ENCODE measurements at regions not wholly inside any gene's neighbourhood (a gene's known extent, or its start where the extent isn't known, plus 50 kb on each side); places are given as distances from the start of the nearest gene placed in this dataset.
"Not testable (repeated sequence)": the region's sequence is repeated elsewhere in the genome, so short reads cannot be mapped to it uniquely, and the experiment has no call there.

DNA sequence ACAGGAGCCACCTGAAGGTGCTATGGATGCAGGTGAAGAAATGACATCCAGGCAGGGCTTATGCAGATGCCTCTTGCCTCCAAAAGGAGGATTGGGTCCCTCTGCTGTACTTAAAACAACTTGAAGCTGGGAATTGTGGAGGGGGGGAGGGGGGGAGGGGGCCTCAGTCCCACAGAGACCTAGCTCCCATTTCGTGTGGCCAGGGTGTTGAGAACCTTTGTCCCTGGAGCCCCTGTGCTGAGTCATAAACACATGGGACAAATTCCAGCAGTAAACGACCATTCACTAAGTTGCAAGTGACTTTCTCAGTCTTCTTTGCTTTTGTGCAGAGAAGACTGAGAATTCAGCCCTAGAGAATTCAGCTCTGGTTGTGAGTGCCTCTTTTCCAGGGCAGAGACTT, 96.5 kb upstream of the PODXL start:
- H3K9me3 Mint-ChIP-seq, result no peaks in the 10 kb centered on the region
- no peak overlapping the region for H3K4me3 Mint-ChIP-seq
- H3K4me1 Mint-ChIP-seq (ENCODE audit: low read depth in 2 of 2), result no peaks in the 10 kb centered on the region
- no peak overlapping the region for H3K27ac Mint-ChIP-seq
- H3K27me3 Mint-ChIP-seq, result peaks cover 11 to 13% of the 10 kb centered on the region in 2 donors
- no peaks in the 10 kb centered on the region for H3K36me3 Mint-ChIP-seq (ENCODE audit: insufficient read depth)
- ATAC-seq (replicated peaks), result no peak
- DNase-seq, result no peak

DNA sequence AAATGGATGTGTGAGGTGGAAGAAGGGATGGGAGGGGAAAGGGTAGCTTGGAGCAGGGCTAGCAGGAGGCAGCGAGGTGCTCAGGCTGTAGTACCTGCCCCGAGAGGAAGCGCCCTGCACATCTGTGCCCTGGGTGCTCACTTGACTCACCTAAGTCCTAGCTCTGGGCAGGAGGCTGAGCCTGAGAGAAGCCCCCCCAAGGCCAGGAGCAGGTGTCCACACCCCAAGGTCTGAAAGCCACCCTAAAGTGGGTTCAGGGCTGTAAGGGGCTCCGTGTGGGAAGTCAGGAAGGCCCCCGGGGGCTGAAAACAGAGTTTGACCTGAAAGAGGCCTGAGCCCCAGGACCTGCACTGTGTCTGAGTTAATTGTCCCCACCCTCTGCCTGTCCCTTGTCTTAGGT, 95.8 kb upstream of the PODXL start:
- DNase-seq (no peak), ATAC-seq (replicated peaks) (no peak)
- Mint-ChIP-seq H3K9me3 (no peaks in the 10 kb centered on the region), H3K4me1 (ENCODE audit: low read depth in 2 of 2) (no peaks in the 10 kb centered on the region), H3K36me3 (ENCODE audit: insufficient read depth) (no peaks in the 10 kb centered on the region), H3K27ac (no peak overlapping the region), H3K4me3 (no peak overlapping the region), H3K27me3 (peaks cover 8 to 11% of the 10 kb centered on the region in 2 donors)

DNA sequence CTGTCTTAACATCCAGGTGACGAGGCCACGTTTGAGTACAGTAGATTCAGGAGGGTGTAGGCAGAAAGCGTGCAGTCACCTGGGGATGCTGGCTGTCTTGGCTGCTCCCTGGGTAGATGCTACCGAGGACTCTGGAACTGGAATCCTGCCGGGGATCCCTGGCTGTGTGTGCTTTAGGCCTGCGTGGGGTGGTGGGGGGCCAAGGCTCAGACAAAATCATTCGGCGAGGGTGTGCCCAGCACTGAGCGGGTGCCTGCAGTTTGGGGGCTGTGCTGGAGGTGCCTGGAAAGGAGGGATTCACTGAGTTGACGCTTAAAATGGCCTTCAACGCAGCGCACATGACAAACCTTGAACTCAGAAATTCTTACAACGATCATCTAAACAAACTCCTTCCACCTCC, 93.5 kb upstream of the PODXL start:
- Mint-ChIP-seq H3K27ac (no peak overlapping the region), H3K9me3 (no peaks in the 10 kb centered on the region), H3K4me3 (no peak overlapping the region), H3K27me3 (peaks cover 11 to 12% of the 10 kb centered on the region in 2 donors), H3K4me1 (ENCODE audit: low read depth in 2 of 2) (no peaks in the 10 kb centered on the region), H3K36me3 (ENCODE audit: insufficient read depth) (no peaks in the 10 kb centered on the region)
- no peak for DNase-seq
- ATAC-seq (replicated peaks), result no peak

DNA sequence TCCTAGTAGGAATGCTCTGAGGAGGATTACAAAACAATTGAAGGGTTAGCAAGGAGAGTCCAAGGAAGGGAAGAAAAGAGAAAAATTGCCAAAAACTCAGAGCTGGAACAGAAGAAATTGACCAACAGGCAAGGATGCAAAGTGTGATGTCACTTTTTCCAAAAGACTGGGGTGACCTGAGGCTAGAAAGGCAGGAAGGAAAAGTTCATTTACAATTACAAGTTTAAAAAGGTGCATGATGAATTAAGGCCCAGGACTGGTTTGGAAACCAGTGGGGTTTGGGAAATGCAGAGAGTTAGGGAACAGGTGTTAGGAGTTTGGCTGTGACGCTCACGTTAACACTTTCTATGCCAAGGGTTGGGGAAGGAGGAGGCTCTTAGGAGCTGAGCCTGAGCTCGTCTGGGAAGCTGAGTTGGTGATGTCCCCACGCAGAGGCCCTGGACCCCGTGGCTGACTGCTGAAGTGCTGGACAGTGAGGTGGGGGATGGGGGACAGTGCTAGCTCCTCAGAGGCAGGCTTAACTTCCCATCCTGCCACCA, 92.6 kb upstream of the PODXL start:
- H3K36me3 Mint-ChIP-seq (ENCODE audit: insufficient read depth), result no peaks in the 10 kb centered on the region
- H3K27me3 Mint-ChIP-seq, result peaks cover 11 to 19% of the 10 kb centered on the region in 2 donors
- DNase-seq (no peak), ATAC-seq (replicated peaks) (no peak)
- H3K4me1 Mint-ChIP-seq (ENCODE audit: low read depth in 2 of 2), result no peaks in the 10 kb centered on the region
- no peak overlapping the region for H3K4me3 Mint-ChIP-seq
- H3K27ac Mint-ChIP-seq, result no peak overlapping the region
- no peaks in the 10 kb centered on the region for H3K9me3 Mint-ChIP-seq

DNA sequence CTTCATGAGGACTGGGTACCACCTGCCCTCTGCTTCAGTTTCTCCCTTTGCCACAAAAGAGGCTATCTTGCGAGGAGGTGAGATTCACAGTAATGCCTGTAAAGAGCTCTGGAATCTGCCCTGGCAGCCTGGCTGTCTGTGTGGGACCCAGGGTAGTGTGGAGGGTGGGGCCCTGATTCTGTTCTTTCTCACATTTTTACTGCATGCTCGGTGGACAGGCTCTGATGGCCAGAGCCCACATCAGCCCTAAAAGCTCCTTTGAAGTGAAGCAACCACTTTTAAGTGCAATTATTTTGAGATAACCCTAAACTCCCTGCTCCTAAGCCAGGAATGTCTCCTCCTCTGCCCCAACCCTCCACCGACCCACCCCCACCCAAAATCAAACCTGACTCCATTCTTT, 92.1 kb upstream of the PODXL start:
- DNase-seq (no peak), ATAC-seq (replicated peaks) (no peak)
- H3K27me3 Mint-ChIP-seq, result peaks cover 11 to 14% of the 10 kb centered on the region in 2 donors
- no peaks in the 10 kb centered on the region for H3K4me1 Mint-ChIP-seq (ENCODE audit: low read depth in 2 of 2)
- H3K36me3 Mint-ChIP-seq (ENCODE audit: insufficient read depth), result no peaks in the 10 kb centered on the region
- H3K9me3 Mint-ChIP-seq, result no peaks in the 10 kb centered on the region
- no peak overlapping the region for H3K27ac Mint-ChIP-seq
- H3K4me3 Mint-ChIP-seq, result no peak overlapping the region

DNA sequence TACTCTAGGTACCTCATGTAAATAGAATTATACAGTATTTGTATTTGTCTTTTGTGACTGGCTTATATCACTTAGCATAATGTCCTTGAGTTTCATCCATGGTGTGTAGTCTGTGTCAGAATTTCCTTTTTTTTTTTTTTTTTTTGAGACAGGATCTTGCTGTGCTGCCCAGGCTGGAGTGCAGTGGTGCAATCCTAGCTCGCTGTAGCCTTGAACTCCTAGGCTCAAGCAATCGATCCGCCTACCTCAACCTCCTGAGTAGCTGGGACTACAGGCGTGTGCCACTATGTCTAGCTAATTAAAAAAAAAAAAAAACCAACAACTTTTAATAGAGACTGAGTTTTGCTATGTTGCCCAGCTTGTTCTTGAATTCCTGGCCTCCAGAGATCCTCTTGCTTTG, 89.8 kb upstream of the PODXL start:
- DNase-seq (no peak), ATAC-seq (replicated peaks) (no peak)
- Mint-ChIP-seq H3K4me1 (ENCODE audit: low read depth in 2 of 2) (no peaks in the 10 kb centered on the region), H3K9me3 (no peaks in the 10 kb centered on the region), H3K27ac (no peak overlapping the region), H3K36me3 (ENCODE audit: insufficient read depth) (no peaks in the 10 kb centered on the region), H3K27me3 (peaks cover 15 to 34% of the 10 kb centered on the region in 2 donors), H3K4me3 (no peak overlapping the region)

DNA sequence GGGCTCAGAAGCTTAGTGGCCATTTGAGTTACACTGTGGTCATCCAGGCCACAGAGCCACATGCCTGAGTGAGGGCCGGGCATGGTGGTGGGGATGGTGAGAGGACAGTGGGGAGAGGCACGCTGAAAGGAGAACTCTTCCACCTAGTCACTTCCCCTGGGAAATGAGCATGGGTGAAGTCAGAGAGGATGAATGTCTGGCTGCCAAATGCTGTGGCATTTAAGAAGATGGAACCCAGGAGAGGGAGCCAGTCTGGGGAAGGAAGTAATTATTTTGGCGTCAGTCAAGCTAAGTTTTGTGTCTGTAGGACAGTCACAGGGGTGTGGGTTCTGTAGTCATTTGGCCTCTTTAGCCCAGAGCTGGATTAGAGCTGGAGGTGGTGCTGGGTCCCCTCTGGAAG, 86.0 kb upstream of the PODXL start:
- Mint-ChIP-seq H3K36me3 (ENCODE audit: insufficient read depth) (no peaks in the 10 kb centered on the region), H3K27ac (no peak overlapping the region), H3K4me1 (ENCODE audit: low read depth in 2 of 2) (no peaks in the 10 kb centered on the region), H3K9me3 (no peaks in the 10 kb centered on the region), H3K4me3 (no peak overlapping the region), H3K27me3 (peaks cover 38 to 71% of the 10 kb centered on the region in 2 donors)
- ATAC-seq (replicated peaks), result no peak
- DNase-seq, result no peak

DNA sequence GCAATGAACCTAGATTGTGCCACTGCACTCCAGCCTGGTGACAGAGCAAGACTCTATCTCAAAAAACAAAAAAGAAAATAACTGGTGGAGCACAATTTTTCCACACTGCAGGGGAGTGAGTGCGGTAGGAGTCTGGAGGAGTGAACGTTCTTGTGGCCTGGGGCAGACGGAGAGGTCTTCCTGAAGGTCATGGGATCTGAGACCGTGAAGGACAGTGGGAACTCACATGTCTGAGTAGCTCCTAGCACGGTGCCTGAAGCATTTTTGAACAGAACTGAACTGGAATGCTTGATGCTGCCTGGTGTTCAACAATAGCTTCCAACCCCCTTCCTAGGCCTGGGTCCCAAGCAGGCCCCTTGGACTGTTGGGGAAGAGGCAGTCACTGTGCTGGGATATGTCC, 84.3 kb upstream of the PODXL start:
- H3K36me3 Mint-ChIP-seq (ENCODE audit: insufficient read depth), result no peaks in the 10 kb centered on the region
- no peak overlapping the region for H3K4me3 Mint-ChIP-seq
- H3K27me3 Mint-ChIP-seq, result peaks cover 41 to 89% of the 10 kb centered on the region in 2 donors
- H3K4me1 Mint-ChIP-seq (ENCODE audit: low read depth in 2 of 2), result no peaks in the 10 kb centered on the region
- ATAC-seq (replicated peaks) (no peak), DNase-seq (no peak)
- no peaks in the 10 kb centered on the region for H3K9me3 Mint-ChIP-seq
- no peak overlapping the region for H3K27ac Mint-ChIP-seq

DNA sequence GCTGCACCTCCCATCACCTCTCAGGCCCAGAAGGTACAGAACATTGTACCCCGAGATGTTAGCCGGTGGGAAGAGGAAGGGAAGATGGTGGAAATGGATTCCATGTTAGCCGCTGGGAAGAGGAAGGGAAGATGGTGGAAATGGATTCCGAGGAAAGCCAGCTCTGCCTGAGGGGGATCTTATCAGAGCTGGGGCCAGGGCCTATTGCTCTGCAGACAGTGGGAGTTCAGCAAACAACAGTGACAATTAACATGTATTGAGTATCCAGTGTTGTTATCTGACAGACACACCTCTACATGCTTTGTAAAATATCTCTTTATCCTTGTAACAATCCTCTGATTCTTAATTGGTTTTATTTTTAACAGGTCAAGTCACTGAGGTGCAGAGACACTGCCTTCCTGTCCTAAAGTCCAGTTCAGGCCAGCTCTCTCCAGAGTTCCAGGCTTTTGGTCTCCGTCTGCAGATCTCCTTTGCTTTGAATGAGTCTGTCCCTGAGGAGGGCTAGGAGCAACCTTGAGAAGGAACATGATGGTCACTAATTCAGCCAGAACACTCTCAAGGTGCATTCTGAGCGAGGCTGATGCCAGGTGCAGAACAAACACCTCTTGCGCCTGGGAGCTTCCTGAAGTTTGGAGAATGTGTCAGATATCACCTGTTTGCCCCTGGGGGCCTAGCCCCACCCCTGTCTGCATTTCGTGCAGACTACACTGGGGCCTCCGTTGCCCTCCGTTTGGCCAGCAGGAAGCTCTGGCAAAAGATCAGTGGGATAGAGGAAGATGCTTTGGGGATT, 82.4 kb upstream of the PODXL start:
- ATAC-seq (replicated peaks), result no peak

DNA sequence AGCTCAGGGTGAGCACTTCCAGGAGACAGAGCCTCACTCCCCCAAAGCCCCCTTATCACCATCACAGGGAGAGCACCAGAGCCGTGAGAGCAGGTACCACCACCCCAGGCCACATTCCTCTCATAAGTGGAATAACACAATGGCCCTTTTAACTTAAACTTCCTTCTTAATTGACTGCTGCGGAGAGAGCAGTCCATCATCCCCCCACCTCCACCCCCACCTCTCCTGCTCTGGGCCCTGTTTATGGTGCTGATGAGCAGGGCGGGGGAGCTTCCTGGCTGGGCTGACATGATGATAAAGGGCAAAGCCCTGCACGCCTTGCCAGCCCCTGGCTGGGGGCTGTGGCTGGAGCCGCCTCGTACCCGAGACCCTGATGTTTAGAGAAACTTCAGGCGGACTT, 81.4 kb upstream of the PODXL start:
- Mint-ChIP-seq H3K27ac (no peak overlapping the region), H3K9me3 (no peaks in the 10 kb centered on the region), H3K4me1 (ENCODE audit: low read depth in 2 of 2) (no peaks in the 10 kb centered on the region), H3K27me3 (peaks cover 41 to 72% of the 10 kb centered on the region in 2 donors), H3K36me3 (ENCODE audit: insufficient read depth) (no peaks in the 10 kb centered on the region), H3K4me3 (no peak overlapping the region)
- no peak for ATAC-seq (replicated peaks)
- no peak for DNase-seq

More for the DNA sequence above, 82.4 kb upstream of the PODXL start:
- no peak overlapping the region for H3K27ac Mint-ChIP-seq
- no peak for DNase-seq
- no peak overlapping the region for H3K4me3 Mint-ChIP-seq
- H3K9me3 Mint-ChIP-seq, result no peaks in the 10 kb centered on the region
- H3K27me3 Mint-ChIP-seq, result peaks cover 41 to 77% of the 10 kb centered on the region in 2 donors
- H3K36me3 Mint-ChIP-seq (ENCODE audit: insufficient read depth), result no peaks in the 10 kb centered on the region
- H3K4me1 Mint-ChIP-seq (ENCODE audit: low read depth in 2 of 2), result no peaks in the 10 kb centered on the region

DNA sequence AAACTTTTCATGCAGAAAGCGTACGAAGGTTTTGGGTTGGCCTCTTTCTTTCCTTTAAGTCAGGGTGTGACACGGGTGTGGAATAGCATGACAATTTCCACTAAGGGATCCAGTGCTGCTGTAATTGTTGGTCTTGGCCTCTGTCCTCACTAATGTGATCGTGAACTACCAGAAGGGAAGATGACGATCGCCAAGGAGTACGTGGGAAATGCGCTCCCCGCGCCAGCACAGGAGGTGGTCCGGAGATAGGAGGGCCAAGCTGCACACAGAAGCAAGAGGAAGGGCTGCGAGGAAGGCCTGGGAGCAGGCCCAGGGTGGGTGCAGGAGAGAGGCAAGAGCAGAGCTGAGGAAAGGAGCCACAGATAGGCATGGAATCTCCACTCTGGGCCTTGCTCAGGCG, 79.7 kb upstream of the PODXL start:
- DNase-seq (no peak), ATAC-seq (replicated peaks) (no peak)
- Mint-ChIP-seq H3K4me3 (no peak overlapping the region), H3K27ac (no peak overlapping the region), H3K27me3 (peaks cover 34 to 59% of the 10 kb centered on the region in 2 donors), H3K9me3 (no peaks in the 10 kb centered on the region), H3K4me1 (ENCODE audit: low read depth in 2 of 2) (no peaks in the 10 kb centered on the region), H3K36me3 (ENCODE audit: insufficient read depth) (no peaks in the 10 kb centered on the region)

DNA sequence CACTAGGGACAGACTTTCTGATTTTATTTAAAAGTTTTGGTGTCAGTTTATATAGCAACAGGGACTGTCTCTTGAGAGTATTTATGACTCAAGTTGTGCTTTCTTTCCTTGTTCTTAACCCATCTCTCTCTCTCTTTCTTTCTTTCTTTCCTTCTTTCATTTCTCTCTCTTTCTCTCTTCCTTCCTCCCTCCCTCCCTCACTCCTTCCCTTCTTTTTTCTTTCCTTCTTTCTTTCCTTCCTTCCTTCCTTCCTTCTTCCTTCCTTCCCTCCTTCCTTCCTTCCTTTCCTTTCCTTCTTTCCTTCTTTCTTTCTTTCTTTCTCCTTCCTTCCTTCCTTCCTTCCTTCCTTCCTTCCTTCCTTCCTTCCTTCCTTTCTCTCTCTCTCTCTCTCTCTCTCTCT, 77.8 kb upstream of the PODXL start:
- peaks cover 31 to 59% of the 10 kb centered on the region in 2 donors for H3K27me3 Mint-ChIP-seq
- DNase-seq; H3K4me1 Mint-ChIP-seq (ENCODE audit: low read depth in 2 of 2); H3K36me3 Mint-ChIP-seq (ENCODE audit: insufficient read depth); H3K9me3 Mint-ChIP-seq; H3K27ac Mint-ChIP-seq; ATAC-seq (replicated peaks); H3K4me3 Mint-ChIP-seq: not testable (repeated sequence)

DNA sequence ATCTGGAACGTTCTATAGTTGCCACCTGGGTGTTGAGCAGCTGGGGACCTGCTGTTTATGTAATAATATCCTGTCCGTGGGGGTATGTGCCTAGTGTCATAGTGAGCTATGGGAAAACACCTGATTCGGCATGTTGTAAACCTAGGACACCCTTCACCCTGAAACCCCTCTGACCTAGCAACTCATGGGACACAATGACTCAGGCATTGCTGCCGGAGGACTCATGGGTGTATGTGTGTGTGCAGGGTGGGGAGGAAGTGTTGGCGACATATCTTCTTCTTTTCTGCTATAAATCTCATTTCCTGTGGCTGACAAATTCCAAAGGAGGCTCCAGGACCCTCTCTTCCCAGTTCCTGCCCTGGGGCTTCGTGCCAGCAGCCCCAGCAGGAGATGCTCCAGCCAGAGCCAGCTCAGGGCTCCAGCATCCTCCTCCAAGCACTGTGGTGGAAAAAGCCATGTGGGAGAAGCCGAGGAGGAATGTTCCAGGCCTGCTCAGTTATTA, 77.0 kb upstream of the PODXL start:
- Mint-ChIP-seq H3K4me3 (no peak overlapping the region), H3K4me1 (ENCODE audit: low read depth in 2 of 2) (no peaks in the 10 kb centered on the region), H3K36me3 (ENCODE audit: insufficient read depth) (no peaks in the 10 kb centered on the region), H3K27me3 (peaks cover 23 to 59% of the 10 kb centered on the region in 2 donors), H3K27ac (no peak overlapping the region), H3K9me3 (no peaks in the 10 kb centered on the region)
- no peak for ATAC-seq (replicated peaks)
- no peak for DNase-seq

DNA sequence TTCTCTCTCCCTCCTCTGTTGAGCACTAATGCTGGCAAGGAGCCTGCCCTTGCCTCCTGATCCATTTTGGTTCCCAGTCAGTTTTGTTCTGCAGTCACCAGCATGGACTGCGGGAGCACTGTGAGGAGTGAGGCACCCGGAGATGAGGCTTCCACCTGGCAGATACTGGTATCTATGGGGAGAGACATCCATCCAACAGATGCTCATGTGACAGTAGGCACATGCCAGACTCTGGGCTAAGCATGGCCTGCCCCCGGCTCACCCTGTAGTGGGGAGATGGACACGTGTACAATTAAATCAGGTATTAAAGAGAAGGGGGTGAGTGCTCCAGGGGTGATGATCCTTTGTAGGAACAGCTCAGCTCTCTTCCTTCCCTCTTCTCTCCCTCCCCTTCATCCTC, 74.0 kb upstream of the PODXL start:
- Mint-ChIP-seq H3K9me3 (no peaks in the 10 kb centered on the region), H3K36me3 (ENCODE audit: insufficient read depth) (no peaks in the 10 kb centered on the region), H3K4me3 (no peak overlapping the region), H3K27me3 (peaks cover 19 to 61% of the 10 kb centered on the region in 2 donors), H3K27ac (no peak overlapping the region), H3K4me1 (ENCODE audit: low read depth in 2 of 2) (no peaks in the 10 kb centered on the region)
- DNase-seq, result no peak
- ATAC-seq (replicated peaks), result no peak

Measured in effector memory CD8-positive, alpha-beta T cell (primary cell).